Erythroblast (primary cell): ENCODE measurements at regions not wholly inside any gene's neighbourhood (a gene's known extent, or its start where the extent isn't known, plus 50 kb on each side); places are given as distances from the start of the nearest gene placed in this dataset.

Experiments used
- GATA1 ChIP-seq: IDR thresholded peaks from 2 replicates; pipeline ENCODE4 v1.6.1; 2011; ENCODE audit warnings: low read depth, mild to moderate bottlenecking, control low read depth, low read length, moderate library complexity
- POLR2A ChIP-seq: IDR thresholded peaks from 2 replicates; pipeline ENCODE4 v1.6.1; 2011; ENCODE audit warnings: mild to moderate bottlenecking, low read length

DNA sequence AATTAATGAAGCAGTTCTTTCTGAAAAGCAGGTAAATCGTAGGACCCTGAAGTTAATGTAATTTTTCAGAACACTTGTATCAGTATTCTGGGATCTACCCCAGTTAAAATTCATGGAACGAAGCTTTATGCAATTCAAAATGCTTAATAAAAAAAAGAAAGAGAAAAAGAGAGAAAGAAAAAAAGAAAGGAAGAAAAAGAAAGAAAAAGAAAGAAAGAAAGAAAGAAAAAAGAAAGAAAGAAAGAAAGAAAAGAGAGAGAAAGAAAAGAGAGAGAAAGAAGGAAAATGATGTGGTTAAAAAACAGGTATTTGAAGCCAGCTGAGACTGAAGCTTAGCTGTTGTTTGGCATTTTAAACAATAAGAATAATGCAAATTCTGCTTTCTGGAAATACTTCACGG, 427.4 kb upstream of the AKR1E2 start:
- TF ChIP-seq POLR2A: no peak
- TF ChIP-seq GATA1: no peak
